Natural killer cell (primary cell): ENCODE measurements at regions not wholly inside any gene's neighbourhood (a gene's known extent, or its start where the extent isn't known, plus 50 kb on each side); places are given as distances from the start of the nearest gene placed in this dataset.

ENCODE experiments used
- ATAC-seq, 3 donors: fragments of 150-1000 bp in 2 of 3; fragments of 200-7000 bp in 1 of 3; cut with Tn5 transposase; 1 replicate in 1 of 3; 2 replicates in 2 of 3; pipeline ENCODE4 v1.10.0; 2021; ENCODE audit warnings: mild to moderate bottlenecking in 2 of 3, moderate library complexity in 2 of 3
- DNase-seq, 2 donors: peaks; one replicate each; pipeline versions ENCODE4 v3.0.0 to v3.0.0-alpha.2; 2013 to 2021; ENCODE audit warnings: mixed read lengths in 1 of 2
- H3K27ac ChIP-seq: one replicate; pipeline ENCODE4 v1.5.1; 2013; ENCODE audit warnings: mild to moderate bottlenecking, low read length
- H3K27me3 ChIP-seq: one replicate; pipeline ENCODE4 v1.6.1; 2013; ENCODE audit warnings: low read length; ENCODE audit not compliant: control insufficient read depth, insufficient read depth
- H3K36me3 ChIP-seq: one replicate; pipeline ENCODE4 v1.6.1; 2013; ENCODE audit warnings: low read length; ENCODE audit not compliant: control insufficient read depth, insufficient read depth
- H3K4me1 ChIP-seq: one replicate; pipeline ENCODE4 v1.6.1; 2013; ENCODE audit warnings: low read length; ENCODE audit not compliant: control insufficient read depth, insufficient read depth
- H3K4me3 ChIP-seq: one replicate; pipeline ENCODE4 v1.5.1; 2013; ENCODE audit warnings: low read length
- H3K9me3 ChIP-seq: one replicate; pipeline ENCODE4 v1.6.1; 2013; ENCODE audit warnings: low read length; ENCODE audit not compliant: control insufficient read depth, insufficient read depth
- H3K27ac Mint-ChIP-seq, 2 donors: one replicate each; pipeline ENCODE4 v1.8.0; 2022; ENCODE audit warnings: mild to moderate bottlenecking in 2 of 2, mixed read lengths in 2 of 2, moderate library complexity in 1 of 2
- H3K27me3 Mint-ChIP-seq, 2 donors: one replicate each; pipeline ENCODE4 v1.8.0; 2022; ENCODE audit warnings: low read depth in 2 of 2, mixed read lengths in 2 of 2
- H3K36me3 Mint-ChIP-seq: one replicate; pipeline ENCODE4 v1.8.0; 2022; ENCODE audit warnings: mixed read lengths
- H3K4me1 Mint-ChIP-seq, 2 donors: one replicate each; pipeline ENCODE4 v1.8.0; 2022; ENCODE audit warnings: mixed read lengths in 2 of 2
- H3K4me3 Mint-ChIP-seq: one replicate; pipeline ENCODE4 v1.8.0; 2022; ENCODE audit warnings: mild to moderate bottlenecking, moderate library complexity, mixed read lengths
- H3K9me3 Mint-ChIP-seq, 2 donors: one replicate each; pipeline ENCODE4 v1.8.0; 2022; ENCODE audit warnings: mixed read lengths in 2 of 2
- whole genome bisulfite sequencing: methylation state at CpG from one replicate; pipeline ENCODE4 v1.1.7; 2013; ENCODE audit warnings: missing lambda C conversion rate; ENCODE audit not compliant: insufficient coverage; 5-methylcytosine and 5-hydroxymethylcytosine counted together
- intact Hi-C: fragments of 100-400 bp; cut with micrococcal nuclease; formaldehyde crosslinking; loops from one replicate; pipeline ENCODE4 v1.14.2; 2022
- TF ChIP-seq, protein P1 (sequence below): fragments of 200-600 bp; IDR thresholded peaks from one replicate; pipeline ENCODE4 v1.8.0; 2022; ENCODE audit warnings: antibody characterized with exemption

DNA sequence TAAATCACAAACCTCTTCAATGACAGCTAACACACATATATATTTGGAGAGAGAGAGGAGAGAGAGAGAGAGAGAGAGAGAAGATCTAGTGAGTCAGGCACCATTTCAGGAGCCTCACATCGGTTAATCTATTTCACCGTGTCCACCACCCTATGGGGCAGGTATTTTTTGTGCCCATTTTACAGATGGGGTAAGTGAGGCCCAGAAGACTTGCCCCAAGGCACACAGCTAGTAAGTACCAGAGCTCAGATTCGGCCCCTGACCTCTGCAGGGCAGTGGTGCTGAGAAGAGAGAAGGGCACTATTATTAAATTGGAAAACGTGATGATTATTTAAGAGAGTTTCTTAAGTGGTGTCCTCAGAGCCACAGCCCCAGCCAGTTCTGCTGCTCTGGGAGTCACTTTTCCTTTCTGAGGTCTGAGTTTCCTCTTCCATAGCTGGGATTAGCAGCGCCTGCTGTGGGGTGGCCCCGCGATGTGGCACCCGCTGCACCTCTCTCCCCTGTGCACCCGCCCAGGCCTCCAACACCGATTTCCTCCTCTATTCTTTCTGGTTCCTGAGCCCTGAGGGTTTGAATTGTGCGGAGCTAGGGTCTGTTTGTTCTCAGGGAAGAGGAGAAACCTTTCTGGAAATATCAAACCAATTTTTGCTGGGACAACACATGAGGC, 303.9 kb downstream of the IRF8 start:
- Mint-ChIP-seq H3K27ac (no peak overlapping the region), H3K27me3 (peaks cover 35 to 50% of the 10 kb centered on the region in 2 donors), H3K9me3 (no peaks in the 10 kb centered on the region), H3K36me3 (no peaks in the 10 kb centered on the region), H3K4me3 (no peak overlapping the region), H3K4me1 (no peaks in the 10 kb centered on the region)
- DNase-seq (no peak), ATAC-seq (no peak)
- Histone ChIP-seq H3K9me3 (no peaks in the 10 kb centered on the region), H3K4me1 (no peaks in the 10 kb centered on the region), H3K27ac (no peak overlapping the region), H3K27me3 (peaks cover 8% of the 10 kb centered on the region), H3K4me3 (no peak overlapping the region), H3K36me3 (no peaks in the 10 kb centered on the region)
- 76% methylated on average over 11 of the region's 11 CpGs for WGBS
- intact Hi-C loops, result no loop called here
- TF ChIP-seq, protein P1, sequence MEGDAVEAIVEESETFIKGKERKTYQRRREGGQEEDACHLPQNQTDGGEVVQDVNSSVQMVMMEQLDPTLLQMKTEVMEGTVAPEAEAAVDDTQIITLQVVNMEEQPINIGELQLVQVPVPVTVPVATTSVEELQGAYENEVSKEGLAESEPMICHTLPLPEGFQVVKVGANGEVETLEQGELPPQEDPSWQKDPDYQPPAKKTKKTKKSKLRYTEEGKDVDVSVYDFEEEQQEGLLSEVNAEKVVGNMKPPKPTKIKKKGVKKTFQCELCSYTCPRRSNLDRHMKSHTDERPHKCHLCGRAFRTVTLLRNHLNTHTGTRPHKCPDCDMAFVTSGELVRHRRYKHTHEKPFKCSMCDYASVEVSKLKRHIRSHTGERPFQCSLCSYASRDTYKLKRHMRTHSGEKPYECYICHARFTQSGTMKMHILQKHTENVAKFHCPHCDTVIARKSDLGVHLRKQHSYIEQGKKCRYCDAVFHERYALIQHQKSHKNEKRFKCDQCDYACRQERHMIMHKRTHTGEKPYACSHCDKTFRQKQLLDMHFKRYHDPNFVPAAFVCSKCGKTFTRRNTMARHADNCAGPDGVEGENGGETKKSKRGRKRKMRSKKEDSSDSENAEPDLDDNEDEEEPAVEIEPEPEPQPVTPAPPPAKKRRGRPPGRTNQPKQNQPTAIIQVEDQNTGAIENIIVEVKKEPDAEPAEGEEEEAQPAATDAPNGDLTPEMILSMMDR, result no peak

DNA sequence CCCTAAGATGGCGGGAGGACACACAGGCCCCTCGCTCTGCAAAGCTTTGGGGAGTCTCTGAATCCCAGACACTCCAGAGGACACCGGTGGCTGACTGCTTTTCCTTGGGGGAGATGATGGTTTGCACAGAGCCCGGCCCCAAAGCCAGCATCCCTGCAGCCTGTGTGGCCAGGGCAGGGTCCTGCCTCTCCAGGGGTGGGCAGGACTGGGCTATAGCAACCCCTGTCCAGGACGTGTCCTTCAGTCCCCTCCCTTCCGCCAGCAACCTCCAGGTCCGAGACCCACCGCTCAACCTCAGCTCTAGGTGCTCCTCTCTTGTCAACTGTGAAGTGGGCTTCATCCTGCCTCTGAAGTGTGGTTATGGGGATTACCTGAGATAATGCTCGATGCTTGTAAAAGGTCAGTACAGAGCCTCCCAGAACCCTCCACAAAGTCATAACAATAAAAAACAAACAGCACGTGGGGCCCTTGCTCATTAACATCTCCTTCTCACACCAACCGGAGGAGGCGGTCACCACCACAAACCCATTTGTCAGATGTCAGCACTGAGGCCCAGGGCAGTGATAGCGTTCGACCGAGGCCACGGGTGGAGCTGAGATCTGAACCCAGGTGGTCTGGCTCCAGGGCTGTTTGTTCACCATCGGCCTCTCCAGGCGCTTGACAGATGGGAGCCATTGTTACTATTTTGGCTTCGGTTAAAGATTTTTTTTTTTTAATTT, 304.8 kb downstream of the IRF8 start:
- Histone ChIP-seq H3K27ac (no peak overlapping the region), H3K4me1 (no peaks in the 10 kb centered on the region), H3K27me3 (peaks cover 2% of the 10 kb centered on the region), H3K9me3 (no peaks in the 10 kb centered on the region), H3K4me3 (no peak overlapping the region), H3K36me3 (no peaks in the 10 kb centered on the region)
- H3K27me3 Mint-ChIP-seq, result peaks cover 30 to 46% of the 10 kb centered on the region in 2 donors
- TF ChIP-seq, protein P1, result no peak
- no peaks in the 10 kb centered on the region for H3K9me3 Mint-ChIP-seq
- ATAC-seq, result peak in 1 of 3 donors; percentile 35
- H3K27ac Mint-ChIP-seq, result no peak overlapping the region
- no peak overlapping the region for H3K4me3 Mint-ChIP-seq
- no peak for DNase-seq
- H3K36me3 Mint-ChIP-seq, result no peaks in the 10 kb centered on the region
- intact Hi-C loops, result no loop called here
- H3K4me1 Mint-ChIP-seq, result no peaks in the 10 kb centered on the region
- 87% methylated on average over 17 of the region's 19 CpGs for WGBS

DNA sequence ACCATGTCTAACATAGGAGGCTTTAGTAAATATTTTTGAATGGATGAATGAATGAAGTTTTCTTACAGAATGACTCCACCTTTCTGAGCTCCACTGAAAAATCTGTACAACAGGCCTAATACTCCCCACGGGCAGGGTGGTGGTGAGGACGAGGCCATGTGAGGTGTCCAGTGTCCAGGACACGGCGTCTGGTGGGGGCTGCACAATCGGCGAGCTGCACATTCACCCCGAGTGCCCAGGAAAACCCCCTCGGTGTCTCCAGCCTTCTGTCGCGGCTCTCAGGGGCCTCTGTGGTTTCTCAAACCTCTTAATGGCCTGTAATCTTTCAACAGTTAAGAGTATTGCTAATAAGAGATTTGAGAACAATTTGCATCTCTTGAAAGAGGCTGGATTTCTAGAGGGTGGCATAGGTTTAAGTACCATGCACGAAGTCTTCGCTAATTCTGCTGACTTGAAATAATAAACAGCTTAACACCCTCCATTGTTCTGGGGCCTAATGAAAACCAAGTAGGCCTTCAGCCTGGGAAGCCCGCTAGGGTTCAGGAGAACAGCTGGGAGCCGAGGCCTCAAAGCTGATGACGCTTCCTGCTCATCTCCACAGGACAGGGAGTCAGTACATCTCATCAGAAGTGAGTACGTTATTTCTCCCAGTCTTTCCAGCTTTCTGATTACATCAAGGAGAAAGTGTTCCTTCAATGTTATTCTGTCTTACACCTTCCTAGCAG, 304.6 kb upstream of the FOXF1 start:
- TF ChIP-seq, protein P1, result no peak
- Histone ChIP-seq H3K9me3 (no peaks in the 10 kb centered on the region), H3K4me3 (no peak overlapping the region), H3K36me3 (no peaks in the 10 kb centered on the region), H3K27me3 (no peaks in the 10 kb centered on the region), H3K27ac (no peak overlapping the region), H3K4me1 (no peaks in the 10 kb centered on the region)
- no peak overlapping the region for H3K4me3 Mint-ChIP-seq
- H3K27ac Mint-ChIP-seq, result no peak overlapping the region
- no peak for DNase-seq
- H3K36me3 Mint-ChIP-seq, result no peaks in the 10 kb centered on the region
- peaks cover 15 to 29% of the 10 kb centered on the region in 2 donors for H3K27me3 Mint-ChIP-seq
- intact Hi-C loops, result no loop called here
- 86% methylated on average over 15 of the region's 16 CpGs for whole genome bisulfite sequencing
- H3K9me3 Mint-ChIP-seq, result no peaks in the 10 kb centered on the region
- no peak for ATAC-seq
- H3K4me1 Mint-ChIP-seq, result no peaks in the 10 kb centered on the region
